Activated B cell treated with CpG ODN at 0.5 μM for 24 hours (primary cell): ENCODE measurements at regions not wholly inside any gene's neighbourhood (a gene's known extent, or its start where the extent isn't known, plus 50 kb on each side); places are given as distances from the start of the nearest gene placed in this dataset.

Source experiments
- ATAC-seq: fragments of 200-7000 bp; cut with Tn5 transposase; one replicate; pipeline ENCODE4 v1.10.0; 2021; ENCODE audit warnings: low read depth, mild to moderate bottlenecking, moderate library complexity
- CTCF ChIA-PET: fragments of 350-600 bp; sonication (Branson Sonifier 250); formaldehyde crosslinking; loops from one replicate; lab custom pipeline; 2021; ENCODE audit warnings: antibody characterized with exemption; lab: Charles Lee
- POLR2A ChIA-PET: fragments of 350-600 bp; sonication (Branson Sonifier 250); formaldehyde crosslinking; loops from one replicate; lab custom pipeline; 2021; ENCODE audit warnings: antibody characterized with exemption; lab: Charles Lee
- DNase-seq: peaks from one replicate; pipeline ENCODE4 v3.0.0; 2022
- H3K27ac Mint-ChIP-seq: one replicate; pipeline ENCODE4 v1.8.0; 2020; ENCODE audit warnings: mixed read lengths
- H3K27me3 Mint-ChIP-seq: one replicate; pipeline ENCODE4 v1.8.0; 2021; ENCODE audit warnings: mixed read lengths
- H3K36me3 Mint-ChIP-seq: one replicate; pipeline ENCODE4 v1.8.0; 2021; ENCODE audit warnings: low read depth, mixed read lengths
- H3K4me1 Mint-ChIP-seq: one replicate; pipeline ENCODE4 v1.8.0; 2021; ENCODE audit warnings: mixed read lengths
- H3K4me3 Mint-ChIP-seq: one replicate; pipeline ENCODE4 v1.8.0; 2020; ENCODE audit warnings: mild to moderate bottlenecking, mixed read lengths
- H3K9me3 Mint-ChIP-seq: one replicate; pipeline ENCODE4 v1.8.0; 2020; ENCODE audit warnings: mixed read lengths
- intact Hi-C: fragments of 100-400 bp; cut with micrococcal nuclease; formaldehyde crosslinking; loops from one replicate; pipeline ENCODE4 v1.15.1; 2024
- TF ChIP-seq, protein P1 (sequence below): fragments of 200-600 bp; IDR thresholded peaks from one replicate; pipeline ENCODE4 v1.8.0; 2022; ENCODE audit warnings: antibody characterized with exemption, mild to moderate bottlenecking

GRCh38 chr6:126738146-126738545 is 380.3 kb upstream of the RSPO3 start:
- Mint-ChIP-seq H3K27me3 (no peaks in the 10 kb centered on the region), H3K4me3 (no peak overlapping the region), H3K27ac (no peak overlapping the region), H3K9me3 (no peaks in the 10 kb centered on the region), H3K36me3 (no peaks in the 10 kb centered on the region), H3K4me1 (no peaks in the 10 kb centered on the region)
- TF ChIP-seq, protein P1, sequence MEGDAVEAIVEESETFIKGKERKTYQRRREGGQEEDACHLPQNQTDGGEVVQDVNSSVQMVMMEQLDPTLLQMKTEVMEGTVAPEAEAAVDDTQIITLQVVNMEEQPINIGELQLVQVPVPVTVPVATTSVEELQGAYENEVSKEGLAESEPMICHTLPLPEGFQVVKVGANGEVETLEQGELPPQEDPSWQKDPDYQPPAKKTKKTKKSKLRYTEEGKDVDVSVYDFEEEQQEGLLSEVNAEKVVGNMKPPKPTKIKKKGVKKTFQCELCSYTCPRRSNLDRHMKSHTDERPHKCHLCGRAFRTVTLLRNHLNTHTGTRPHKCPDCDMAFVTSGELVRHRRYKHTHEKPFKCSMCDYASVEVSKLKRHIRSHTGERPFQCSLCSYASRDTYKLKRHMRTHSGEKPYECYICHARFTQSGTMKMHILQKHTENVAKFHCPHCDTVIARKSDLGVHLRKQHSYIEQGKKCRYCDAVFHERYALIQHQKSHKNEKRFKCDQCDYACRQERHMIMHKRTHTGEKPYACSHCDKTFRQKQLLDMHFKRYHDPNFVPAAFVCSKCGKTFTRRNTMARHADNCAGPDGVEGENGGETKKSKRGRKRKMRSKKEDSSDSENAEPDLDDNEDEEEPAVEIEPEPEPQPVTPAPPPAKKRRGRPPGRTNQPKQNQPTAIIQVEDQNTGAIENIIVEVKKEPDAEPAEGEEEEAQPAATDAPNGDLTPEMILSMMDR, result no peak
- POLR2A ChIA-PET, result no interaction called here
- intact Hi-C loops, result no loop called here
- DNase-seq (no peak), ATAC-seq (no peak)
- CTCF ChIA-PET, result no interaction called here

GRCh38 chr6:126738641-126739040 is 379.8 kb upstream of the RSPO3 start:
- intact Hi-C loops, result no loop called here
- no peak overlapping the region for H3K4me3 Mint-ChIP-seq
- no peak overlapping the region for H3K27ac Mint-ChIP-seq
- TF ChIP-seq, protein P1, result no peak
- no peak for DNase-seq
- H3K9me3 Mint-ChIP-seq, result no peaks in the 10 kb centered on the region
- ATAC-seq, result no peak
- CTCF ChIA-PET, result no interaction called here
- no peaks in the 10 kb centered on the region for H3K27me3 Mint-ChIP-seq
- H3K4me1 Mint-ChIP-seq, result no peaks in the 10 kb centered on the region
- POLR2A ChIA-PET, result no interaction called here
- no peaks in the 10 kb centered on the region for H3K36me3 Mint-ChIP-seq

DNA sequence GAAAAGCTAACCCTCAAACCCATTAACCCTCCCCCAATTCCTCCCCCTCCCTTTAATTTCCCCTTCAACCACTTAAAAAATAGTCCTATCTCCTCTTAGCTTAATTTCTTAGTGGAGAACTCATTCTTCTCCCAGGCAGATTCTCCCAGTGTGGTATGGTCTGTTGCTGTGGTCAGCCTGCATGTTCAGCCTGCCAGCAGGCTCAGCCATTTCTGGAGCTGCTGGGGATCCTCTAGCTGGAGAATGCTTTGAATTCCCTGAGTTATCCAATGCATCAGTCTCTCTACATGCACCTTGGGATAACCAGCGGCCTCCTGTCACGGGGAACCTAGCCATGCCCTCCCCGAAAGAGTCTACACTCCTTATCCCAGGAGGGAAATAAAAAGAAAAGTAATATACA is 375.4 kb upstream of the RSPO3 start:
- POLR2A ChIA-PET, result no interaction called here
- Mint-ChIP-seq H3K27ac (no peak overlapping the region), H3K4me3 (no peak overlapping the region), H3K27me3 (no peaks in the 10 kb centered on the region), H3K4me1 (no peaks in the 10 kb centered on the region), H3K9me3 (no peaks in the 10 kb centered on the region), H3K36me3 (no peaks in the 10 kb centered on the region)
- TF ChIP-seq, protein P1, result no peak
- ATAC-seq (no peak), DNase-seq (no peak)
- CTCF ChIA-PET, result no interaction called here
- intact Hi-C loops, result no loop called here

- no peak overlapping the region for H3K4me3 Mint-ChIP-seq
- no peaks in the 10 kb centered on the region for H3K36me3 Mint-ChIP-seq
- H3K27ac Mint-ChIP-seq, result no peak overlapping the region
- no peak for ATAC-seq
- DNase-seq, result no peak
- no peaks in the 10 kb centered on the region for H3K27me3 Mint-ChIP-seq
- intact Hi-C loops, result no loop called here
- ChIA-PET POLR2A (no interaction called here), CTCF (interaction anchor here (0.6 kb wide), 1 partner anchor 543 kb away, joined by 6 read pairs; no protein-coding TSS in a partner anchor)
- H3K9me3 Mint-ChIP-seq, result peaks cover 5% of the 10 kb centered on the region
- H3K4me1 Mint-ChIP-seq, result no peaks in the 10 kb centered on the region
- TF ChIP-seq, protein P1, result no peak
Observed at GRCh38 chr6:126747728-126748540, 370.5 kb upstream of the RSPO3 start.

GRCh38 chr6:126753606-126754005 is 364.9 kb upstream of the RSPO3 start:
- CTCF ChIA-PET, result no interaction called here
- no peak overlapping the region for H3K27ac Mint-ChIP-seq
- H3K4me1 Mint-ChIP-seq, result no peaks in the 10 kb centered on the region
- POLR2A ChIA-PET, result no interaction called here
- H3K4me3 Mint-ChIP-seq, result no peak overlapping the region
- no peaks in the 10 kb centered on the region for H3K36me3 Mint-ChIP-seq
- peaks cover 14% of the 10 kb centered on the region for H3K9me3 Mint-ChIP-seq
- no peak for ATAC-seq
- TF ChIP-seq, protein P1, result no peak
- no peak for DNase-seq
- intact Hi-C loops, result no loop called here
- no peaks in the 10 kb centered on the region for H3K27me3 Mint-ChIP-seq
